Fibroblast of skin of abdomen (primary cell): ENCODE measurements at regions not wholly inside any gene's neighbourhood (a gene's known extent, or its start where the extent isn't known, plus 50 kb on each side); places are given as distances from the start of the nearest gene placed in this dataset.
"Not testable (repeated sequence)": the region's sequence is repeated elsewhere in the genome, so short reads cannot be mapped to it uniquely, and the experiment has no call there.

Experiments
- DNase-seq: peaks from one replicate; pipeline ENCODE4 v3.0.0-alpha.2; 2013

DNA sequence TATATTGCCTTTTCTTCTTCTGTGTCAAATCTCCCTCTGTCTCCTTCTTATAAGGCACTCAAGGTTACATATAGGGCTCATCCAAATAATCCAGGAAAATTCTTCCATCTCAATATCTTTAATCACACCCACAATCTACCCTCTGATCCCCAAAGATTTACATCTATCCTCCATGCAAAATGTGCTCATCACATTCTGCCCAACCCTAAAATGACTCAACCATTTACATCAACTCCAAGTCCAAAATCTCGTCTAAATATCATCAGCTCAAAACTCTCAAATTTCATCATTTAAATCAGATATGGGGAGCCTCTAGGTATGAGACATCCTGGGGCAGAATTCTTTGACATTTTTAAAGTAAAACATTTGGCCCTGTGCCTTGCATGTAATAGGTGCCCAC lies 1349.8 kb downstream of the SUCLG1 start:
- DNase-seq: no peak

DNA sequence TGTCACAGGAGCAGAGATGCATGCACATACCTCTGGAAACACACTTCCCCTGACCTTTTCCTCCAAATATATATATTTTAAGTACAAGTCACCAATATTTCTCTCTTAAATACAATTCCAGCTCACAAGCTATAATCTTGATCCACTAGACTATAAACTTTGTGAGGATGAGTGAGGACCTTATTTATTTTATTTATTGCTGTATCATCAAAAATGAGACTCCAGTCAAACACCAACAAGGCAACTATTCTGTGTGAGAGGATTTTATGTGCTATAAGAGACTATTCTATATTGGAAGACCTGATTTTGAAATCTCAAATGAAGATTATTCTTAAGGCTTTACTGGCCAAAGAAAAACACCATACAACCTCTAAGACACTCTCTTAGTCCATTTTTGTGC lies 1352.2 kb downstream of the SUCLG1 start:
- DNase-seq: no peak

DNA sequence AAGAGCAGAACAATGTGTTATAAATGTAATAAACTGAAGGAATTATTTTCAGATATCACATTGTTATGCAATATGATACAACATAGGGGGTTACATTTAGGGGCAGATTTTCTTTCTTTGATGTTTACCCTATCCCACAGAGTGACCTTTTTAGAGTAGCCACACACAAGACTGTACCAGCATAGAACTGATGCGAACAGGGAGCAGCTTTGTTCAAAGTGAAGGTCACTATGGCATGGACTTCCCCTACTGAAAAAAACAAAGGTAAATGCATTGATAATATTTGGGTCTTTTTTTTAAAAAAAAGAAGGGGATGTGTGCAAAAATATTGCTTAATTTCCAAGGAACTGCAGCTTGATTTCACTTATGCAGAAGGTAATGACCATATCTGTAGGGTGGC lies 1354.9 kb downstream of the SUCLG1 start:
- DNase-seq: no peak

DNA sequence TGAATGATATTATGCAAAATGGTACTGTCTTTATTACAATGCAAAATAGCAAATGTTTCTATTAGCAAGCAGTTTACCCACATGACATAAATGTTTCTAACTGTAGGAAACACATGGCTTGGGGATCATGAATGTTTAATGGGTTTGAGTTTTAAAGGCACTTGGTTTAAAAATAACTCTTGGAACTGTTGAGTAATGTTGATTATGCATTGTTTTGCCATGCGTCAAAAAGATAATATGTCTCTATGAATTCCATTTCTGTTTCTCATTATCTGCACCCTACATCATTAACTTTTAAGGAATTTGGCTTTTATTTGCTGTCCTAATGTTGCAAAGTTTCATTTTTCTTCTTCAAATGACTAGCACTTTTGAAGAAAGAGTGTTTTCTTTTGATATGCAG lies 1355.5 kb downstream of the SUCLG1 start:
- peak; percentile 93 for DNase-seq

DNA sequence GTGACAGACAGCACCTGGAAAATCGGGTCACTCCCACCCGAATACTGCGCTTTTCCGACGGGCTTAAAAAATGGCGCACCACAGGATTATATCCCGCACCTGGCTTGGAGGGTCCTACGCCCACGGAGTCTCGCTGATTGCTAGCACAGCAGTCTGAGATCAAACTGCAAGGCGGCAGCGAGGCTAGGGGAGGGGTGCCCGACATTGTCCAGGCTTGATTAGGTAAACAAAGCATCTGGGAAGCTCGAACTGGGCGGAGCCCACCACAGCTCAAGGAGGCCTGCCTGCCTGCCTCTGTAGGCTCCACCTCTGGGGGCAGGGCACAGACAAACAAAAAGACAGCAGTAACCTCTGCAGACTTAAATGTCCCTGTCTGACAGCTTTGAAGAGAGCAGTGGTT lies 1370.0 kb downstream of the SUCLG1 start:
- DNase-seq: not testable (repeated sequence)

DNA sequence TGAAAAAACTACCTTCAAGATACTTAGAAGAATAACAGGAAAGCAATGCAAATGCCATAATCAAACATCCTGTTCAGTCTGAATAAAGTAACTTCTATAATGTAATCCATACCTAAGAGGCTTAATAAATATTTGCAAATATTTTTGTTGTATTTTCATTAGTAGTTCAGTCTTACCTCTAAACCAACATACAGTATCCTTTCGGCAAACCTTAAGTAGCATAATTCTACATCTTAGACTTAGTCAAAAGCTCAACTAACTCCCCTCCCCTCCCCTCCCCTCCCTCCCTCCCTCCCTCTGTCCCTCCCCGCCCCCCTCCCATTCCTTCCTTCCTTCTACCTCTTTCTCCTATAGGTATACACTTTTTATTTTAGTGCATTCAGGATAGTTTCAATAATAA lies 1373.2 kb downstream of the SUCLG1 start:
- no peak for DNase-seq

DNA sequence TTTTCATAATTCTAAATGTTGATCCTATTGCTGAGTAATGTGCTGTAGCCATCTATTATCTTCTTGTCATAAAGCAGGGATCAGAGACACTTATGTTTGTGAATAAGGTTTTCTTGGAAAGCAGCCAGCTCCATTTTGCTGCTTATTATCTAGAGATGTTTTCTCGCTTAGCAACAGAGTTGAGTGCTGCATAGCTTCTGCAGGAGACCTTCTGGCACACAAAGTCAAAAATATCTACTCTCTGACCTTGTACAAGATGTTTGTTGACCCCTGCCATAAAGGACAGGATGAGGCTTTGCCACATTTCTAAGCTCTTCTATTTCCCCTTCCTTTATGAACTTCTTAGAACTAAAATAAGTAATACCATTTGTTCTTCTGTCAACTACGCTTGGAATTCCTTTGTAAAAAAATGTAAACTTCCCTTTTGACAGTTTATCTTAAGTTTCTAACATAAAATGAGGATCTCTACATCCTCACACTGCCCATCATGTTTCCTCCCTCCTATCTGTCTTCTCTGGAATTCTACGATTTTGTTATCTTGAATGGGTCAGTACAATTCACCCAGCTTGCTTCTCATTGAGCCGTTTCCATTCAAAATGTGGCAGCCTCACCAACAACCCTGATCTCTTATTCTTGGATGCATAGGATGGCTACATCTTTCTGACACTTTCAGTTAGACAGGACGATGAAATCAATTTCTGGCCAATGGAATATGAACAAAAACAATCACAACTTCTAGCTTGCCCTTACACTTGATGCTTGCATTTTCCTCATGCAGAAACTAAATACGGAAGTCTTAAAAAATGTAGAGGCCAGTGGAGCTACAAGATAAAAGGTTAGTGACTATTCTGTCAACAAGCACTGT lies 1377.0 kb downstream of the SUCLG1 start:
- peak; percentile 75 for DNase-seq

DNA sequence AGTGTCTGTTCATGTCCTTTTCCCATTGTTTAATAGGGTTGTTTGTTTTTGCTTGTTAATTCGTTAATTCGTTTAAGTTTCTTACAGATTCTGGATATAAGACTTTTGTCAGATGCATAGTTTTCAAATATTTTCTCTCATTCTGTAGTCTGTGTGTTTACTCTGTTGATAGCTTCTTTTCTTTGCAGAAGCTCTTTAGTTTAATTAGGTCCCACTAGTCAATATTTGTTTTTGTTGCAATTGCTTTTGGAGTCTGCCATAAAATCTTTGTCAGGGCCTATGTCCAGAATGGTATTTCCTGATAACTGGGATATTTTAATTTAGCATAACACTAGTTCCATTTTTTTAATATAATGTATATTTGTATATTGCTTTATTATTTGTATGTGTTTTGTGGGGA lies 1380.1 kb downstream of the SUCLG1 start:
- no peak for DNase-seq

DNA sequence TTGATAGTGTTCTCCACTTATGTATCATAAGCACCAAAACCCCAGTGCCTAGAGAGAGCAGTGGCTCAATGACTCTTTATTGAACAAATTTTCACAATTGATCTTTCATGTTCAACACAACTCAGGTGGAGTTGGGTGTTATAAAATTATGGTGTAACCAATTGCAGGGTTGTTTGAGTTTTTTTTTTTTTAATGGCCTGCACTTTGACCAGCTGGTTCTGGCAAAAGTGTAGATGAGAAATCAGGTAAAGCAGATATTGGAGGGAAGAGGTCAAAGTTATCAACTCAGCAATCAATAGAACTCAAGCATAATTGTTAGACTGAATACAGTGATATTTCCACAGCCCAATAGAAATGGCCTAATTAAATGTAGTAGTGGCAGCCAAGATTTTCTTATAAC lies 1386.3 kb downstream of the SUCLG1 start:
- DNase-seq: no peak

DNA sequence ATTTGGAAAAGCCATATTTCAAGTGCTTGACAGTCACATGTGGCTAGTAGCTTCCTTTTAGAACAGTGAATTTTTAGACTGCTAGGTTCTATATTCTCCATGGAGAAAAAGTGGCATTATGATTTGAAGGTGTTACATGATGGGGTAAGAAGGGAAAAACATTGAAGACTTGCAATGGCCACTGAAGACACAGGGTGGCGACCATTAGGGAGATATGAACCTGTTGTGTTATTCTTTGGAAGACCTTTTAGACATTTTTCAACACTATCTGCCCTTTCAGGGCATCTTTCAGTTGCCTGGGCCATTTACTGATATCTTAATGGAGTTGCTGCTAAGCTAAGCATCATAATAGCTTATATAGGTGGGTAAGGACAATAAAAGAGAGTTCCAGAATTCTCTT lies 1387.2 kb downstream of the SUCLG1 start:
- no peak for DNase-seq

DNA sequence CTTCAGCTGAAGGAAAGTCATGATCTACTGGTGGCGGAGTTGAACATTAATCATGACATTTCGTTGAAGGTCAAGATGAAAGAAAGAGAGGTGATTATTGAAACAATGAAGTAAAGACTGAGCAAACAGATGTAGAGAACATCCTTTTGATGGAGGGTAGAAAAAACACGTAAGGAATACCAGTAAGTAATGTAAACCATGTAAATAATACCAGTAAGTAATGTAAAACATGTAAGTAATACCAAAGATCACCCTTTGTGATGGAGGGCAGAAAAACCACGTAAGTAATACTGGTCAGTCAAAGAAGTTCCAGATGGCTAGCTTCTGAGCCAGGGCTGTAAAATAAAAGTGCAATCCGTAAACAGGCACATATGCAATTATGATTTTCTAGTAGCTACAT lies 1387.7 kb downstream of the SUCLG1 start:
- DNase-seq: no peak

DNA sequence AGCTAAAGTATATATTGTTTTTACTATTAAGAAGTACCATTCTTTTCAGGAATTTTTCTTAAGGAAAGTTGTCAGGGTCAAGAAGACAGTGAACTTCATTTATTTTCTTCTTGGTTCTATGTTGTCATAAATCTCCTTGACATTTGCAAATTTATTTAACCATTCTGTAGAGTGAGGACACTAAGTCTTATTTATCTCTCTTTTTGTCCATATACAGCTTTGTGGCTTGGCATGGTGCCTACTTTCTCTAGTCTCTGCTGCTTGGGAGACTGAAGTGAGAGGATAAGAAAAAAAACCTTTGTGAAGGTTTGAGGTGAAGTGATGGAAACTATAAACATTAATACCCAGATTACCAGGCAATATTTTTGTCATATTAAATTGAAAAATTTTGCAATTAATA lies 1389.4 kb downstream of the SUCLG1 start:
- peak; percentile 79 for DNase-seq

DNA sequence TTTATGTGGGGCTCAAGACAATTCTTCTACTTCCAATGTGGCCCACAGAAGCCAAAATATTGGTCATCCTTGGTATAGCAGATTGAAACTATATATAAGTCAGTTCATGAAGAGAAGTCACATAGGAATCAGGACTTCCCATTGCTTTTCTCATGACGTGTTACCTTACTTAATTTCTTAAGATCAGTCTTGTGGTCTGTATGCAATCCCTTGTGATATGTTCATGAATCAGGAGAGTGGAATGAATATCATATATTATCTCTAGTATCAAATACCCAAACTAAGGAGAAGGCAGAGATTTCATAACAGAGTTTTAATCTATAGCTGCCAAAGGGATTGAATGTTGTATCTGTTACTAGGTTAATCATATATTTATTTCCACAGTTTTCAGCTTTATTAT lies 1390.4 kb downstream of the SUCLG1 start:
- peak; percentile 28 for DNase-seq

DNA sequence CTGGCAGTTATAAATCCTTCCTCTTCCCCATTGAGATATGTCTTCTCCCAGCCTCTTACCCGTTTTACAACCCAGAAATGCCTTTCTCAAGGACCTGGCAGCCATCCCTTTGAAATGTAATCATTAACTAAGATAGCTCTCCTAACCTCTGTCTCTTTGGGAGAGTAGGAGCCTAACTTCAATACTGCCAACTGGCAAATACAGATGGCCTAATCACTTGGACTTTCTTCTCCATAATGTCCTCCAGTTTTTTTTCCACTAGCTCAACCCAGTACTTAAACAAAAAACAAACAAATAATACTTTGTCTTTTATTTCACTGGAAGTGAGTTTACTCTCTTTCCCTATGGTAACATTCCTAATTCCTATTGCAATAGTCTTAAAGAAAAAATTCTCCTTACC lies 1391.1 kb downstream of the SUCLG1 start:
- DNase-seq: no peak

DNA sequence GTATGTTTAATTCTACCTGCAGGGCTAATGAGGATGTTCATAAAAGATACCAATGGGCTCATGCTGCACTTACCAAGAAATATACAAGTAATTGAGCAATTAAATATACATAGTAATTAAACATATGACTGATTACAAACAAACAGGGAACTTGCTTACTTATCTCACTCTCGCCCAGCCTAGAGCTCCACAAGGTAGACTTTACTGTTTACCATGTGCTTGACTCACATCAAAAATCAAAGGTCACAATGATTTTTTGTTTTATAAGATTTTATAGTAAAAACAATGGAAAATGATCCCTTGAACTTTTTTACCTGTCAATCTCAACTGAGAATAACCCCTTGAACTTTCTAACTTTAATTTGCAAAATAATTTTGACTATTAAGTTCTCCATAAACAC lies 1395.1 kb downstream of the SUCLG1 start:
- DNase-seq: no peak

DNA sequence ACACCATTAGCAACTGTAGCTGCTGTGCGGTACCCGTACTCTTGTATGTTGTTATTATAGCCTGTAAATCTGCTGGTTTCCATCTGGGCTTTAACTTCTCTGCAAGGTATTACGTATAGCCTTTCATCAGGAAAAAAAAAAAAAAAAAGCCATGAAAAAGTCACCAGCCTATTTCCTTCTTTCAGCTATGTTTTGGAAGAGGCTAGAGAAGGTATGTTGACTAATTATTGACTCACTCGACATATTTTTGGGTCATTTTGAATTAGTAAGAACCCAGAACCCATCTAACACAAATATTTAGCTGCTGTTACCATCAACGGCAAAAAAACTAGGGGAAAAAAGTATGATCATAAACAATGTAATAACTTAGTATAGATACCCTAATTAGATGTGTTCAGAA lies 1395.6 kb downstream of the SUCLG1 start:
- DNase-seq: peak; percentile 31

DNA sequence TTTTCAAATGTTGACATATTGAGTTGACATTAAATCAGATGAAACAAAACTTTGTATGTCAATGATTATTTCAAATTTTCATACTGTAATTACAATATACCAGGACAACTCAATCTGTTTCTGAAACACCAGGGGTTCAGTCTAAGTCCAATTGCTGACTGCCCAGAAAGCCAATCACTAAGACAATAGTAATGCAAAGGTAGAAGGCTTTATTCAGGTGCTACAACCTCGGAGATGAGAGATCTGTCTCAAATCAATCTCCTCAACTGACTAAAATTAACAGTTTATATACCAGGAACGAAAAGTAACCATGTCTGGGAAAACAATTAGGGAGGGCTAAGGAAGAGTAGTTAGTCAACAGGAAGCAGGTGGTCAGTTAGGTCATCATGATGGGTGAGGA lies 1400.4 kb downstream of the SUCLG1 start:
- no peak for DNase-seq

DNA sequence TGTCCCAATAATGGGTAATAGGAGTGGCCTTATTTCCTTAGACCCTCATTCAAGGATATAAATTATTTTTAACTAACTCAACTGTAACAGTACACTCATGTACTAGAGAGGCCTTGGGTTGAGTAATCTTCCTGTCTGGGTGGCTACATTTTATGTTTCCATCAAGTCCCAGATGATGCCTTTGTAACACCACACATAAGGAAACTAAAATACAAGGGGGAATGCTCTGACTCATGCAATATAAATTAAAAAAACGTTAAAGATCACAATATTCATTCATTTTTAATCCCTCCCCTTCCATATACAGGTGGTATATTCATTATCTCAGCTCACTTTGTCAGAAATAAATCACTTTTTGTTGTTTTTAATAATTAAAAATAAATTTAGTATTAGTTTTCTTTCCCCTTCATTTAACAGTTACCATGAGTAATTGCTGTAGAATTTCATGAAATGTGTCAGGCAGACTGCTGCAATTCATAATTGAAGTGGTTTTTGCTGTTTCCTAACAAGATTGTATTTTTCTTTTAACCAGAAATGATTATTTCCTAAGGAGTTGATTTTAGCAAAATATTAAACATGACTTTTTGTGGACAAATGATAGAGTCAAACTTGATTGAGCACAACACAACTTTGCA lies 1403.6 kb downstream of the SUCLG1 start:
- DNase-seq: peak; percentile 94

DNA sequence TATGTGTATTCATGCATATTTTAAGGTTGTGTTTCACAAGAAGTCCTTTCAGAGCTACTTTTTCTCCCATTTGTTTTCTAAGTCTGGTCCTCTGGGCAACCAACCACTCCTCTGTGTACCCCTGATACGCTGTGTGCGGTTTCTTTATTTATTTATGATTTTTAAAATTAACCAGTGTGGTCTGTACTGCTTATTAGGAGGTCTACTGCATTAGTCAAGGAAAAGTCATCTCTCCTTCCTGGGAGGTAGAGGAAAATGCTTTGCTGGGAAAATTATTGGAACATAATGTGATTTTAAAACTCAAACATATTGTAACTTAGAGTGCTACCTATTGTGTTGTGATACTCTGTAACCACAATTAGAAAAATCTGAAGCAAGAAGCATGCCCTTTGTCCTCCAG lies 1404.3 kb downstream of the SUCLG1 start:
- DNase-seq: peak; percentile 31

DNA sequence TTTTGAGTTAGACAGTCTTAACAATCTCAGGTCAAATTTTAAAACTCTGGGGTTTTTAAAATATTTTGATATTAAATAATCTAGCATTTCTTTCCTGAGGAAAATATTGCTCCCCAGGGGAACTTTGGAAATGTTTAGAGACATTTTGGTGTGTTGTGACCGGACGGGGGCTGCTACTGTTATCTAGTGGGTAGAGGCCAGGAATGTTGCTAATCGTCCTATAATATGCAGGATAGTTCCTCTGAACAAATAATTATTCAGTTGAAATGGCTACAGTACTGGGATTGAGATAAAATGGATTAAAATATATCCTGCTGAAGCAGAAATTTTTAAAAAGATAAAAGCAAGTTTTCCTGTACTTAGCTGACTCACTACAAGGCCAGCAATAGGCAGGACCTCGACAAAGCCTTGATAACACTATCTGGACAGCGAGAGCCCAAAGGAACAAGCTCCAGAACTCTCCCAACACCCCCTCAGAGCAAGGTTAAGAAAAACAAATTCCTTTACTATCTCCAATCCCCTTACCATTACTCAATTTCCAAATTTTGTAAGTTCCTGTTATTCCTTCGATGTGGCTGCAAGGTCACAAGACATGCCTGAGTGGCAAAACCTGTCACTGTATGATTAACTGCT lies 1407.4 kb downstream of the SUCLG1 start:
- no peak for DNase-seq

DNA sequence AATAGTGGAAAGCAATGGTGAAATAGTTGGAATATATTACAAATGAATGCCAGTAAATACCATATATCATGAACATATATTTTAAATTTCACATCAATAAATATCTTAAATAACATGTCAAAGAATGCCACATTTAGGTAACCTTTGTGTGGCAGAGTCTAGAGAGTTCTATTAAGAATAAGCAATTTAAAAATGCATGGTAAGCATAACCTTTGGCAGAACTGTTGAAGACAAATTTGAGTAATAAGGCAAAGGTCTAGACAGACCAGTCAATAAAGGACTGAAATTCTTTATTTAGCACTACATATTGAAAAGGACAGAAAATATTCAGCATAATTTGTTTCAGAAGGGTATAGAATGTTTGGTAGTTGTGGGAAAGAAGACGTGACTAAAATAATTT lies 1417.0 kb downstream of the SUCLG1 start:
- no peak for DNase-seq

DNA sequence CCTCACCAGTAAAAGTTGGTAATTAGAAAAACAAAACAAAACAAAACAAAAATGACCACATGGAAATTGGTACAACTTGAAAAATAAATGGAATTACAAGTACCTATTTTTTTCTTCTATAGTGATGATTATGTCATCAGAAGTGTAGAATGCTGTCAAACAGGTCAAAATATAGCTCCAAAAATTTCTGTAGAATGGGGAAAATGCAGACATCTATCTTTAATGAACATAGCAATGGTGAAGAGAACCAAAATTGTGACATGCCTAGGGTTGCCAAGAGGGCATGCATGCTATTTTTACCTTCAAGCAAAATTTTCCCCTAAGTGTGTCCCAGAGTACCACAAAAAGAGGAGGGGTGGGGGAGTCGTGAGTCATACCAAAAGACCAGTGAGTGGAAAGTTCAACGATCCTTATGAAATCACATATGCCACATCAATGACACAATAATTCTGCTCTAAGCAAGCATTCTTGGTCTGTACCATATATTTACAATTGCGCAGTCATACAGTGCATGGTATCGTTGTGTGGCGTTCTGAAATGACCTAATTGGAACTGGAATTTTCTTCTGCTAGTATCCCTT lies 1436.4 kb downstream of the SUCLG1 start:
- peak; percentile 7 for DNase-seq

DNA sequence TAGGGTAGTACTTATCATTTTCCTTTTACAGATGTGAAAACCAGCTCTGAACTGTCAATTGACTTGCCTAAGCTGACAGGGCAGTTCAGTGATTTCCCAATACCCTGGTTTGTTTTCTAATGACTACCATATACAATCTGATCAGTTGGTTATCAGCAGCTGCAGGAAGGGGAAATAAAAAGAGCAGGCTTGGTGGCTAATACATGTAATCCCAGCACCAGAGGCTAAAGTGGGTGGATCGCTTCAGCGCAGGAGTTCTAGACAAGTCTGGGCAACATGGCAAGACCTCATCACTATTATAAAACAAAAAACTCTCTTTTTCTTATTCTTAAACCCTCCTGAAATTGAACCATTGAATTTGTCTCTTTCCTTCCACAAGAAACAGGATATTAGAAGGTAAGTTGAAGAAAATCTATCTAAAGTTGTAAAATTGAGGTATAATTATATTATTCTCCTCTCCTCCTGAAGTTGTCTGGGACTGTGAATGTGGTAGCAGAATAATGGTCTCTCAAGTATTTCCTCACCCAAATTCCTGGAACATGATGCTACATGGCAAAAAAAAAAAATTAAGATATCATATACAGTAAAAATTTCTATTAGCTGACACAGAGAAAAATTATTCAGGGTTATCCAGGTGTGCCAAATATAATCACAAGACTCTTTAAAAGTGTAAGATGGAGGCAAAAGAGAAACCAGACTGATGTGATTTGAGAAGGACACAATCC lies 1441.6 kb downstream of the SUCLG1 start:
- peak; percentile 29 for DNase-seq
